Right lobe of liver (tissue), 6 donors: ENCODE measurements at regions not wholly inside any gene's neighbourhood (a gene's known extent, or its start where the extent isn't known, plus 50 kb on each side); places are given as distances from the start of the nearest gene placed in this dataset.

Source experiments
- ATAC-seq, 4 donors: fragments of 200-7000 bp; cut with Tn5 transposase; one replicate each; pipeline ENCODE4 v1.9.1; 2020; ENCODE audit warnings: mild to moderate bottlenecking in 4 of 4, moderate library complexity in 4 of 4
- DNase-seq, 3 donors: peaks; one replicate each; pipeline ENCODE4 v3.0.0-alpha.2; 2020
- H3K27ac ChIP-seq, 3 donors: fragments of 200-600 bp; one replicate each; pipeline ENCODE4 v1.8.0; 2022
- H3K27me3 ChIP-seq, 2 donors: fragments of 200-600 bp; one replicate each; pipeline ENCODE4 v1.8.0; 2022
- H3K36me3 ChIP-seq, 4 donors: fragments of 200-600 bp; sonication (generic) in 1 of 4; one replicate each; pipeline versions ENCODE4 v1.5.1 to v1.8.0; 2017 to 2022; ENCODE audit warnings: control low read depth in 1 of 4
- H3K4me1 ChIP-seq, 4 donors: fragments of 200-600 bp; sonication (generic) in 1 of 4; one replicate each; pipeline versions ENCODE4 v1.5.1 to v1.8.0; 2017 to 2022; ENCODE audit warnings: control low read depth in 1 of 4
- H3K4me3 ChIP-seq, 3 donors: fragments of 200-600 bp; one replicate each; pipeline ENCODE4 v1.8.0; 2022
- H3K9me3 ChIP-seq, 4 donors: fragments of 200-600 bp; sonication (generic) in 1 of 4; one replicate each; pipeline versions ENCODE4 v1.5.1 to v1.8.0; 2017 to 2022; ENCODE audit warnings: control low read depth in 1 of 4
- CTCF ChIP-seq, 4 donors: fragments of 200-600 bp in 3 of 4; fragments of 450-650 bp in 1 of 4; IDR thresholded peaks; one replicate each; pipeline versions ENCODE4 v1.5.1 to v1.8.0; 2016 to 2022; ENCODE audit warnings: antibody characterized with exemption in 4 of 4, mild to moderate bottlenecking in 2 of 4
- POLR2A ChIP-seq: fragments of 450-650 bp; IDR thresholded peaks from one replicate; pipeline ENCODE4 v1.6.1; 2017; ENCODE audit warnings: antibody characterized with exemption, mild to moderate bottlenecking
- whole genome bisulfite sequencing: methylation state at CpG from one replicate; pipeline ENCODE4 v1.1.6; 2018; ENCODE audit warnings: low coverage, low lambda C conversion rate; ENCODE audit not compliant: insufficient coverage; ENCODE audit errors: missing lambda C conversion rate; 5-methylcytosine and 5-hydroxymethylcytosine counted together
- intact Hi-C, 2 donors: fragments of 100-400 bp; cut with DNase I; formaldehyde crosslinking; loops; one replicate each; pipeline versions ENCODE4 v1.11.2 to v1.14.1; 2022
- donor health status: DM: no; HTN: yes; CAD: no.
- donor health status: DM: no; HTN: no; CAD: no.
- donor health status: DM: no; HTN: no; CAD: no.
- donor health status: DM: no; HTN: yes; CAD: no.
- donor health status: DM: no; HTN: yes; CAD: no.

GRCh38 chr20:46791722-46792416, 82.4 kb downstream of the SLC2A10 start:
- ATAC-seq, result no peak
- H3K4me3 ChIP-seq, result no peak overlapping the region
- H3K27me3 ChIP-seq, result no peaks in the 10 kb centered on the region
- H3K4me1 ChIP-seq, result no peaks in the 10 kb centered on the region
- no peak overlapping the region for H3K27ac ChIP-seq
- no peaks in the 10 kb centered on the region for H3K9me3 ChIP-seq
- no peak for DNase-seq
- no peaks in the 10 kb centered on the region for H3K36me3 ChIP-seq
- intact Hi-C loops, result no loop called here
- TF ChIP-seq CTCF (IDR thresholded peaks at IDR 0.05) (no peak), POLR2A (no peak)
- WGBS, result 51% methylated on average over 6 of the region's 10 CpGs

- no peaks in the 10 kb centered on the region for H3K36me3 ChIP-seq
- no peak for DNase-seq
- 72% methylated on average over 5 of the region's 5 CpGs for WGBS
- no peaks in the 10 kb centered on the region for H3K27me3 ChIP-seq
- no peaks in the 10 kb centered on the region for H3K9me3 ChIP-seq
- H3K4me3 ChIP-seq, result no peak overlapping the region
- TF ChIP-seq POLR2A (no peak), CTCF (IDR thresholded peaks at IDR 0.05) (no peak)
- no peak overlapping the region for H3K27ac ChIP-seq
- no peaks in the 10 kb centered on the region for H3K4me1 ChIP-seq
- intact Hi-C loops, result no loop called here
- ATAC-seq, result no peak
Observed at GRCh38 chr20:46797206-46797605, 87.8 kb downstream of the SLC2A10 start.

- Histone ChIP-seq H3K4me1 (no peaks in the 10 kb centered on the region), H3K27me3 (no peaks in the 10 kb centered on the region), H3K27ac (no peak overlapping the region), H3K4me3 (no peak overlapping the region), H3K36me3 (no peaks in the 10 kb centered on the region), H3K9me3 (no peaks in the 10 kb centered on the region)
- no peak for ATAC-seq
- DNase-seq, result no peak
- TF ChIP-seq CTCF (IDR thresholded peaks at IDR 0.05), result no peak
- no peak for TF ChIP-seq POLR2A
- intact Hi-C loops, result no loop called here
- 55% methylated on average over 6 of the region's 6 CpGs for WGBS
Observed at GRCh38 chr20:46798430-46798829, 89.0 kb downstream of the SLC2A10 start.

- DNase-seq (no peak), ATAC-seq (no peak)
- no peaks in the 10 kb centered on the region for H3K4me1 ChIP-seq
- H3K9me3 ChIP-seq, result no peaks in the 10 kb centered on the region
- 36% methylated on average over 6 of the region's 7 CpGs for WGBS
- no peak for TF ChIP-seq CTCF (IDR thresholded peaks at IDR 0.05)
- no peak for TF ChIP-seq POLR2A
- H3K4me3 ChIP-seq, result no peak overlapping the region
- H3K27me3 ChIP-seq, result no peaks in the 10 kb centered on the region
- H3K27ac ChIP-seq, result no peak overlapping the region
- H3K36me3 ChIP-seq, result no peaks in the 10 kb centered on the region
- intact Hi-C loops, result no loop called here
Observed at GRCh38 chr20:46799781-46800408, 90.4 kb downstream of the SLC2A10 start.
